ENCODE measurements at regions not wholly inside any gene's neighbourhood (a gene's known extent, or its start where the extent isn't known, plus 50 kb on each side); places are given as distances from the start of the nearest gene placed in this dataset.

DNA sequence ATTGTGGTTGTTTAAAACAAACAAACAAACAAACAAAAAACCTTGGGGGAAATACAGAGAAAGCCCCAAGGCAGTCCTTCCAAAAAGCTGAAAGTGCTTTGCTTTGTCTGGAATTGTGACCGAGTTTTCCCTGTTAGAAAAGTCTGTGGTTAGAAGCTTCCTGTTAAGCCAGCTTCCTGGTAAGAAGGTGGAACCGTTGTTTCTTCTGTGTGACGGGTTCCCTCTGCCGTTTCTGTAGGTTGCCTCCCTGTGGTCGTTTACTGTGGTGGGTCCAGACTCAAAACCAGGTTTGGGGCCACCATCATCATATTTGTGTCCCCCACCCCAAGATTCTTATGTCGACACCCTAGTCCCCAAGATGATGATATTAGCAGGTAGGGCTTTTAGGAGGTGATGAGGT is 371.4 kb upstream of the AMELY start:
- no peak for TF ChIP-seq POLR2A (IDR thresholded peaks at IDR 0.05; ENCODE audit: low read length)
- no peak for TF ChIP-seq GATA1 (IDR thresholded peaks at IDR 0.05; ENCODE audit: low read depth, low read length)
